Retinal pigment epithelial cell (primary cell): ENCODE measurements at regions not wholly inside any gene's neighbourhood (a gene's known extent, or its start where the extent isn't known, plus 50 kb on each side); places are given as distances from the start of the nearest gene placed in this dataset.
"Not testable (repeated sequence)": the region's sequence is repeated elsewhere in the genome, so short reads cannot be mapped to it uniquely, and the experiment has no call there.

Source experiments
- DNase-seq: peaks from one replicate; pipeline ENCODE4 v3.0.0-alpha.2; 2010; ENCODE audit warnings: low read depth
- H3K4me3 ChIP-seq: 2 replicates; pipeline ENCODE4 v1.5.1; 2011; ENCODE audit warnings: mild to moderate bottlenecking, low read length, control low read depth, moderate library complexity
- TF ChIP-seq, protein P1 (sequence below): conservative IDR thresholded peaks from 2 replicates; pipeline ENCODE4 v1.5.1; 2011; ENCODE audit warnings: low read depth, low read length, control low read depth, inconsistent platforms

DNA sequence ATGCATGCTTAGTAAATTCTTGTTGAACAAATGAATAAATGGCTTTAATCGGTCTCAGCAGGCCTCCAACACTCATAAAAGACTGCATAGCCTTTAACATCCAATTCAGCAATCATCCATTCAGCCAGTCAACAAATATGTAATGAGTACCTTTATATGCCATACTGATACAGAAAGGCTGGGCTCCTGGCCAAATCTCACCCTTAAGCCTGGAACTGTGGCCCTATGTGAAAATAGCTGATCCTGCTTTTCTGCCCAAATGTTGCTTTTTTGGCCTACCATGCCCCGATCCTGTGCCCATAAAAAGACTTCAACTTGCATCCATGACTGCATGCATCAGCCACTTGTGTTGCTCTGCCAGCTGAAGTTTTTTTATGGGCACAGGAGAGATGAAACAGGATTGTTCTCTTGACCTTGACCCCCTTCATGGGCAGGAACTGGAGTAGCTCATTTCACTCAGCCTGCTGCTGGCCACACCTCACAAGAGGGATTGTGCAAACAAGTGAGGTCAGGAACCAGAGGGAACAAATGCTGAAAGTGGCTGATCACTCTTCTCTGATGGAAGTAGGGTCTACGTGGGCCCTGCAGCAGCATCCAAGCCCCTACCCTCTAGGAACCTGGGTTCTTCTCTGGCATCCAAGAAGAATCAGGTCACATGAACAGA, 75.6 kb downstream of the NPY1R start:
- no peak for DNase-seq
- no peak overlapping the region for H3K4me3 ChIP-seq
- TF ChIP-seq, protein P1, sequence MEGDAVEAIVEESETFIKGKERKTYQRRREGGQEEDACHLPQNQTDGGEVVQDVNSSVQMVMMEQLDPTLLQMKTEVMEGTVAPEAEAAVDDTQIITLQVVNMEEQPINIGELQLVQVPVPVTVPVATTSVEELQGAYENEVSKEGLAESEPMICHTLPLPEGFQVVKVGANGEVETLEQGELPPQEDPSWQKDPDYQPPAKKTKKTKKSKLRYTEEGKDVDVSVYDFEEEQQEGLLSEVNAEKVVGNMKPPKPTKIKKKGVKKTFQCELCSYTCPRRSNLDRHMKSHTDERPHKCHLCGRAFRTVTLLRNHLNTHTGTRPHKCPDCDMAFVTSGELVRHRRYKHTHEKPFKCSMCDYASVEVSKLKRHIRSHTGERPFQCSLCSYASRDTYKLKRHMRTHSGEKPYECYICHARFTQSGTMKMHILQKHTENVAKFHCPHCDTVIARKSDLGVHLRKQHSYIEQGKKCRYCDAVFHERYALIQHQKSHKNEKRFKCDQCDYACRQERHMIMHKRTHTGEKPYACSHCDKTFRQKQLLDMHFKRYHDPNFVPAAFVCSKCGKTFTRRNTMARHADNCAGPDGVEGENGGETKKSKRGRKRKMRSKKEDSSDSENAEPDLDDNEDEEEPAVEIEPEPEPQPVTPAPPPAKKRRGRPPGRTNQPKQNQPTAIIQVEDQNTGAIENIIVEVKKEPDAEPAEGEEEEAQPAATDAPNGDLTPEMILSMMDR, result no peak

DNA sequence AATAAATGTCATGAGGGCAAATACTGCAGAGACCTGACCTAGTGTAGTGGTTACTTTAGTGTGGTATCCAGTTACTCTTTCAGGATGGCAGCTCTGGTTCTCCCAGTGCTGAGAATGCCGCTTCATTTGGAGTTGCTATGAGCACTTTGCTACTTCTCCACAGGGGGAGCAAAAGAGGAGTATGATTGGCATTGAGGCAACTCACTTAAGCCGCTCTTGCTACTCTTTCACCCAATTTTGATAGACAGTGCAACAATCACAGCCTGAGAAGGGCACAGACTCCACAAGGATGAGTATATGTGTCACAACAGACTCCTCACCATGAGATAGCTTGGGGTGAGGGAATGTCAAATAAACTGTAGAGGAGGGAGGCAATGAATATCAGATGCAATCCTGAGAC, 81.2 kb downstream of the NPY1R start:
- TF ChIP-seq, protein P1, result peak; percentile 42
- DNase-seq, result no peak
- H3K4me3 ChIP-seq, result no peak overlapping the region

DNA sequence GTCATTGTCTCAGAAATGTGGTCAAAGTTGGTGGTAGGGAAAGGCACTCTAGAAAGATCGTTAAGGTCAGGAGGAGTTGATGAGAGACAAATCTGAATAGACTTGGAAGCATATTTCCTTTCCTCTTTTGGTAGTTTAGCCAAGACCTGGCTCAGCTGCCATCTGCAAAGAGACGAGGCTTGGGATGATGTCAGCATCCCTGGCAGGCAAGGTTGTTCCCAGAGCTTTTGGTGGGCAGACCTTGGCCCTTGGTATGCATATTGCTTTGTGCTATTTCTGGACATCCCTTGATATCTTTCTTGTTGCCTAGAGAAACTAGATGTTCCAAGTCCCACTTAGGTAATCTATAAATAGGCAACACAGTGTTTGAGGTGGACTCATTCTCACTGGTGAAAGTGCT, 82.4 kb upstream of the NAF1 start:
- no peak overlapping the region for H3K4me3 ChIP-seq
- TF ChIP-seq, protein P1, result no peak
- DNase-seq, result no peak

DNA sequence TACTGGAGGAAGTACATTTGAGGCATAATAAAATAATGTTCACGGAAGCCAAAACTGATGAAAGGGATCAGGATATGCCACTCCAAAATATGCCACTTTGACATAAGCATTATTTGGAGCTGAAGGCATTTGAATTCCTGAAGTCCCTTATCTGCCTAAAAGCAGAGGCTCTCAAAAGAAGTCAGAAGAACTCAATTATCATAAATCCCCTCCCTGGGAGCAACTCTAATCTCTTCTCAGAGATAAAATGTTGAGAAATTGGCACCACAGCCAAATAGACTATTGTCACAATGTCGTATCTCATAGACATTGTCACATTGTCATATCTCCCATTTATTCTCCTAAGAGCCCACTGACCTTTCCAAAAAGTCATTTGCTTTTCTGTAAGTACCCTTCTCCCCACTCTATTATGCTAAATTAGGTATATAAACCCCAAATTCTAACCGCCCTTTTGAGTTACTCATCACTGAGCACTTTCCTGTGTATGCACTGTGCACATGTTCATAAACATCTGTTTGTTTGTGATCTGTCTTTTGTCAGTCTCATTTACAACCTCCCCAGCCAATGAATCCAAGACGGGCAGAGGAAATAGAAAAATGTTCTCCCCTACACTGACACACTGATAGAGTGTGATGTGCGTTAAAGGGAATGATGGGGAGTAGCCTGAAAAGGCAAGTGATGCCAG, 78.5 kb upstream of the NAF1 start:
- DNase-seq, result no peak
- TF ChIP-seq, protein P1, result no peak
- H3K4me3 ChIP-seq, result no peak overlapping the region

DNA sequence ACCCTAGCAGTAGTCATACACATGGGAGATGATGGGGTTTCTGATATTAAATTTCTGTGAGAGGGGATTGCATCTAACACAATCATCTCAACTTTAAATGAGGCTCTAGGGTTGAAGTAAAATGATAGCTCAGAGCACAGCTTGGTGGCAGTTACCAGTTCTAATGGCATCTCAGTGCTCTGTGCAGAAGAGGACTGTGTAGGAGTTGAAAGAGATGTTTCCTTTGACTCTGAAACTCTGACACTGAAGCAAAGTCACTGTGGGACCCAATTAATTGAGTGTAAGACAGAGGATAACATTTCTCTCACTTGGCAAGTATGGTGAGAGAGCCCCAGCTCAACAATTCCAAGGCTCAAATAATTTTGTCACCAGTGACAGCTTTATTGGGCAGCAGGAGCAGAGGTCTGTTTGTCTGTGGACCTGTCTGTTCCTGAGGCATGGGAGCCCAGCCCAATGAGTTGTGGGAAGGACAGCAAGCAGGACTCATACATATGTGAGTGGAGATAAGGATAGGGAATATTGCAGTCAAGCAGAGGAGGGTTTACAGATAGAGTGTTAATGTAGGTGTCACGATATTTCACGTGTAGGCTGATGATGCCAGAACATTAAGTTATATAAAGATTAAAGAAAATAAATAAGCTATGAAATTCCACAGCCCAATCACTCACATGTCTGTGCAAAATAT, 76.7 kb upstream of the NAF1 start:
- TF ChIP-seq, protein P1, result no peak
- DNase-seq, result no peak
- no peak overlapping the region for H3K4me3 ChIP-seq

DNA sequence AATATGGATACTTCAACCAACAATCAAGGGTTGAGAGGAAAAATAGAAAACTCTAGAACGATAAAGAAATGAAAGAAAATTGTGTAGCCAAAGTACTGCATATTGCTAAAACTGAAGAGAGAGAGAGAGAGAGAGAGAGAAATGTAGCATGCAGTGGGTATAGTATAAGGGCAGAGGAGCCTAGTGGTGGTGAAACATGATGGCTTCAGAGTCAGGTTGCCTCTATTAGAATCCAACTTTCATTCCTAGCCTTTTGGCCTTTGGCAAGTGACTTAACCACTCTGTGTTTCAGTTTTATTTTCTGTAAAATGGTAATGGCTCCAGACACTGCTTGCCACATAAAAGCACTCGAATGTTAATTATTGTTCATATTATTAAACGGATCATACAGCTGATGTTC, 71.2 kb upstream of the NAF1 start:
- H3K4me3 ChIP-seq, result no peak overlapping the region
- TF ChIP-seq, protein P1, result no peak
- no peak for DNase-seq

DNA sequence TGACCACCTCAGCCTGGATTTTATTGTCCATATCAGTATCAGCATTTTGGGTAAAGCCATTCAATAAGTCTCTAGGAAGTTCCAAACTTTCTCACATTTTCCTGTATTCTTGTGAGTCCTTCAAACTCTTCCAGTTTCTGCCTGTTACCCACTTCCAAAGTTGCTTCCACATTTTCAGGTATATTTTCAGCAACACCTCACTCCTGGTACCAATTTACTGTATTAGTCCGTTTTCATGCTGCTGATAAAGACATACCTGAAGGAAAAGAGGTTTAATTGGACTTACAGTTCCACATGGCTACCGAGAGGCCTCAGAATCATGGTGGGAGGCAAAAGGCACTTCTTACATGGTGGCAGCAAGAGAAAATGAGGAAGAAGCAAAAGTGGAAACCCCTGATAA, 69.7 kb upstream of the NAF1 start:
- H3K4me3 ChIP-seq, DNase-seq: not testable (repeated sequence)
